NCI-H2227 treated with DMSO at 0.1 percent for 48 hours (cell line): ENCODE measurements at regions not wholly inside any gene's neighbourhood (a gene's known extent, or its start where the extent isn't known, plus 50 kb on each side); places are given as distances from the start of the nearest gene placed in this dataset.

Source experiments
- DNase-seq: peaks from one replicate; lab custom pipeline; 2025; lab: John Stamatoyannopoulos, UW

GRCh38 chr3:76812649-76813242 lies 227.2 kb upstream of the ROBO2 start:
- no peak for DNase-seq

GRCh38 chr3:76815561-76815960 lies 224.3 kb upstream of the ROBO2 start:
- no peak for DNase-seq

GRCh38 chr3:76820481-76820880 lies 219.4 kb upstream of the ROBO2 start:
- no peak for DNase-seq

- DNase-seq, result no peak
Observed at GRCh38 chr3:76824658-76825240, 215.2 kb upstream of the ROBO2 start.

GRCh38 chr3:76826861-76827260 lies 213.0 kb upstream of the ROBO2 start:
- no peak for DNase-seq

GRCh38 chr3:76827701-76828226 lies 212.1 kb upstream of the ROBO2 start:
- no peak for DNase-seq

- DNase-seq, result no peak
Observed at GRCh38 chr3:76834657-76835056, 205.2 kb upstream of the ROBO2 start.

- DNase-seq, result no peak
Observed at GRCh38 chr3:76841747-76842146, 198.2 kb upstream of the ROBO2 start.

- no peak for DNase-seq
Observed at GRCh38 chr3:76842216-76842615, 197.7 kb upstream of the ROBO2 start.

- DNase-seq, result no peak
Observed at GRCh38 chr3:76855451-76855850, 184.4 kb upstream of the ROBO2 start.

- no peak for DNase-seq
Observed at GRCh38 chr3:76859596-76859995, 180.3 kb upstream of the ROBO2 start.

GRCh38 chr3:76864355-76864754 lies 175.5 kb upstream of the ROBO2 start:
- DNase-seq, result no peak

- DNase-seq, result no peak
Observed at GRCh38 chr3:76866729-76867408, 173.0 kb upstream of the ROBO2 start.

GRCh38 chr3:76869726-76870384 lies 170.0 kb upstream of the ROBO2 start:
- DNase-seq, result no peak

- DNase-seq, result no peak
Observed at GRCh38 chr3:76871655-76872054, 168.2 kb upstream of the ROBO2 start.

- no peak for DNase-seq
Observed at GRCh38 chr3:76872999-76873398, 166.9 kb upstream of the ROBO2 start.

GRCh38 chr3:76873532-76874242 lies 166.2 kb upstream of the ROBO2 start:
- DNase-seq, result no peak

- no peak for DNase-seq
Observed at GRCh38 chr3:76879959-76880358, 159.9 kb upstream of the ROBO2 start.

GRCh38 chr3:76886761-76887500 lies 153.0 kb upstream of the ROBO2 start:
- DNase-seq, result no peak

GRCh38 chr3:76888856-76889255 lies 151.0 kb upstream of the ROBO2 start:
- DNase-seq, result no peak

- no peak for DNase-seq
Observed at GRCh38 chr3:76889911-76890310, 150.0 kb upstream of the ROBO2 start.

GRCh38 chr3:76897076-76897475 lies 142.8 kb upstream of the ROBO2 start:
- DNase-seq, result no peak
